Stomach (tissue), 8 donors: ENCODE measurements at regions not wholly inside any gene's neighbourhood (a gene's known extent, or its start where the extent isn't known, plus 50 kb on each side); places are given as distances from the start of the nearest gene placed in this dataset.

ENCODE experiments used
- DNase-seq, 2 donors: peaks; one replicate each; pipeline versions ENCODE4 v3.0.0 to v3.0.0-alpha.2; 2013 to 2019
- H3K27ac ChIP-seq, 5 donors: fragments of 200-600 bp in 4 of 5; sonication (generic) in 4 of 5; one replicate each; pipeline ENCODE4 v1.5.1; 2013 to 2019; ENCODE audit warnings: mild to moderate bottlenecking in 1 of 5, moderate library complexity in 1 of 5
- H3K27me3 ChIP-seq, 3 donors: fragments of 200-600 bp; sonication (generic); one replicate each; pipeline ENCODE4 v1.5.1; 2017 to 2019; ENCODE audit warnings: mixed run types in 1 of 3
- H3K36me3 ChIP-seq, 4 donors: fragments of 200-600 bp; sonication (generic); 1 replicate in 3 of 4; 2 replicates in 1 of 4; pipeline ENCODE4 v1.5.1; 2016 to 2019
- H3K4me1 ChIP-seq, 4 donors: fragments of 200-600 bp; sonication (generic); one replicate each; pipeline ENCODE4 v1.5.1; 2016 to 2019
- H3K4me3 ChIP-seq, 4 donors: fragments of 200-600 bp; sonication (generic) in 3 of 4; one replicate each; pipeline ENCODE4 v1.5.1; 2016 to 2019; ENCODE audit warnings: mild to moderate bottlenecking in 1 of 4
- H3K9me3 ChIP-seq, 4 donors: fragments of 200-600 bp; sonication (generic); one replicate each; pipeline ENCODE4 v1.5.1; 2016 to 2019
- EP300 ChIP-seq: sonication (generic); formaldehyde crosslinking; IDR thresholded peaks from one replicate; pipeline ENCODE4 v1.6.1; 2017; ENCODE audit warnings: antibody characterized with exemption
- POLR2A ChIP-seq, 4 donors: fragments of 450-650 bp; IDR thresholded peaks; one replicate each; pipeline ENCODE4 v1.6.1; 2016; ENCODE audit warnings: antibody characterized with exemption in 4 of 4, control low read depth in 2 of 4, mild to moderate bottlenecking in 1 of 4, moderate library complexity in 1 of 4
- POLR2AphosphoS5 ChIP-seq, 3 donors: sonication (generic); formaldehyde crosslinking; IDR thresholded peaks; one replicate each; pipeline ENCODE4 v1.6.1; 2016; ENCODE audit warnings: antibody characterized with exemption in 3 of 3
- WGBS, 5 donors: extraction: QIAGEN DNeasy Blood & Tissue Kit in 3 of 5; methylation state at CpG; one replicate each; pipeline versions ENCODE4 v1.1.5 to v1.1.7; 2013 to 2018; 5-methylcytosine and 5-hydroxymethylcytosine counted together
- intact Hi-C: fragments of 100-400 bp; cut with DNase I; formaldehyde crosslinking; loops from one replicate; pipeline ENCODE4 v1.15.1; 2023; ENCODE audit warnings: low total_unique reads
- TF ChIP-seq, protein P1 (sequence below), 7 experiments: fragments of 450-650 bp in 4 of 7; fragments of 200-600 bp in 3 of 7; sonication (generic) in 3 of 7; IDR thresholded peaks; one replicate each; pipeline ENCODE4 v1.5.1; 2016 to 2019; ENCODE audit warnings: antibody characterized with exemption in 7 of 7, control low read depth in 2 of 7, mild to moderate bottlenecking in 1 of 7
- donor health status: healthy with polysubstance abuse.
- donor health status: Bipolar disorder and iron deficiency.
- donor health status: healthy.

DNA sequence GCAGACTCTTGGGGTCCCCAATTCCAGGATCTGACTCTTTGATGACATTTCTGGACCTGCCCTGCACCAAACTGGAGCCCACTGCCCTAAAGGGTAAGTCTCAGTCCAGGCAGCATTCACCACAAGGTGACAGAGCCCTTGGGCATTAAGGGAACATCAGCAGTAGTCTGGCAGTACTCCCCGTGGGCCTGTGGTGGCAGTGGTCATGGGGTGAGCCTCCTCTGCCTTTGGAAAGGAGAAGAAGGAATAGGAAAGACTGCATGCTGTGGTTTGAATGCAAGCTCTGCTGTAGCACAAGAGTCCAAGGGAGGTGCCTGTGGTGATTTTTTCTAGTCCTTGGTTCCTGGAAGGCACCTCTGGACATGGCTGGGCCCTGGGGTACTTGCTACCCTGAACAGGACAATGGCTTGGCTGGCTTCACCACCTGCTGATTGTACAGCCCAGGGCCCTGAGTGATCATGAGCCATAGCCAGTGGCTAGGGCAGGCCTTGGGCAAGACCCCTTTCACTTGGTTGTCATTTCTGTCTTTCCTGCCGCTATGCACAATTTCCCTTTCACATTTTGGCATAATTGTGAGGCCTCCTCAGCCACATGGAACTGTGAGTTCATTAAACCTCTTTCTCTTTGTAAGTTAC lies 160.7 kb upstream of the GRIA4 start:
- WGBS, 5 donors = 61 to 75% (median 72%) methylated on average over 2 of the region's 2 CpGs
- peaks cover 0 to 9% (median 3%) of the 10 kb centered on the region in 4 donors for H3K9me3 ChIP-seq
- no peak overlapping the region for H3K4me3 ChIP-seq
- H3K4me1 ChIP-seq = no peaks in the 10 kb centered on the region
- no peak for DNase-seq
- TF ChIP-seq POLR2AphosphoS5 (IDR thresholded peaks at IDR 0.05) (no peak), EP300 (no peak), POLR2A (IDR thresholded peaks at IDR 0.05) (no peak)
- H3K27ac ChIP-seq = no peak overlapping the region
- no peaks in the 10 kb centered on the region for H3K36me3 ChIP-seq
- intact Hi-C loops = no loop called here
- no peaks in the 10 kb centered on the region for H3K27me3 ChIP-seq

DNA sequence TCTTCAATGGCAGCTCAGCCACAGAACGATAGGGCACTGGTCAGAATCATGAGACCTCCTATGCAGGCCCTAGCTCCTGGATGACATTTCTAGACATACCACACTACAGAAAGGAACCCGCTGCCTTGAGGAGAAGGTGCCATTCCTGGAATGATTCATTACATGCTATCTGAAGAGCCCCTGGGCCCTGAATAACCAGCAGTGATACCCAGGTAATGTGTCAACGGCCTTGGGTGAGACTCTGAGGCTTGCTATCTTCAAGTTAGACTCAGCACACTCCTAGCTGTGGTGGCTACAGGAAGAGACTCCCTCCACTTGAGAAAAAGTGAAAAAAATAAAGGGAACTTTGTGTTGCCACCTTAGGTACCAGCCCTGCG lies 161.2 kb upstream of the GRIA4 start:
- Histone ChIP-seq H3K4me1 (no peaks in the 10 kb centered on the region), H3K9me3 (peaks cover 0 to 14% (median 8%) of the 10 kb centered on the region in 4 donors), H3K36me3 (no peaks in the 10 kb centered on the region), H3K4me3 (no peak overlapping the region), H3K27me3 (no peaks in the 10 kb centered on the region), H3K27ac (no peak overlapping the region)
- intact Hi-C loops = no loop called here
- no peak for DNase-seq
- WGBS, 5 donors = 77 to 91% (median 90%) methylated on average over 4 of the region's 4 CpGs
- TF ChIP-seq POLR2A (IDR thresholded peaks at IDR 0.05) = no peak
- TF ChIP-seq, protein P1, sequence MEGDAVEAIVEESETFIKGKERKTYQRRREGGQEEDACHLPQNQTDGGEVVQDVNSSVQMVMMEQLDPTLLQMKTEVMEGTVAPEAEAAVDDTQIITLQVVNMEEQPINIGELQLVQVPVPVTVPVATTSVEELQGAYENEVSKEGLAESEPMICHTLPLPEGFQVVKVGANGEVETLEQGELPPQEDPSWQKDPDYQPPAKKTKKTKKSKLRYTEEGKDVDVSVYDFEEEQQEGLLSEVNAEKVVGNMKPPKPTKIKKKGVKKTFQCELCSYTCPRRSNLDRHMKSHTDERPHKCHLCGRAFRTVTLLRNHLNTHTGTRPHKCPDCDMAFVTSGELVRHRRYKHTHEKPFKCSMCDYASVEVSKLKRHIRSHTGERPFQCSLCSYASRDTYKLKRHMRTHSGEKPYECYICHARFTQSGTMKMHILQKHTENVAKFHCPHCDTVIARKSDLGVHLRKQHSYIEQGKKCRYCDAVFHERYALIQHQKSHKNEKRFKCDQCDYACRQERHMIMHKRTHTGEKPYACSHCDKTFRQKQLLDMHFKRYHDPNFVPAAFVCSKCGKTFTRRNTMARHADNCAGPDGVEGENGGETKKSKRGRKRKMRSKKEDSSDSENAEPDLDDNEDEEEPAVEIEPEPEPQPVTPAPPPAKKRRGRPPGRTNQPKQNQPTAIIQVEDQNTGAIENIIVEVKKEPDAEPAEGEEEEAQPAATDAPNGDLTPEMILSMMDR (IDR thresholded peaks at IDR 0.05) = no peak

DNA sequence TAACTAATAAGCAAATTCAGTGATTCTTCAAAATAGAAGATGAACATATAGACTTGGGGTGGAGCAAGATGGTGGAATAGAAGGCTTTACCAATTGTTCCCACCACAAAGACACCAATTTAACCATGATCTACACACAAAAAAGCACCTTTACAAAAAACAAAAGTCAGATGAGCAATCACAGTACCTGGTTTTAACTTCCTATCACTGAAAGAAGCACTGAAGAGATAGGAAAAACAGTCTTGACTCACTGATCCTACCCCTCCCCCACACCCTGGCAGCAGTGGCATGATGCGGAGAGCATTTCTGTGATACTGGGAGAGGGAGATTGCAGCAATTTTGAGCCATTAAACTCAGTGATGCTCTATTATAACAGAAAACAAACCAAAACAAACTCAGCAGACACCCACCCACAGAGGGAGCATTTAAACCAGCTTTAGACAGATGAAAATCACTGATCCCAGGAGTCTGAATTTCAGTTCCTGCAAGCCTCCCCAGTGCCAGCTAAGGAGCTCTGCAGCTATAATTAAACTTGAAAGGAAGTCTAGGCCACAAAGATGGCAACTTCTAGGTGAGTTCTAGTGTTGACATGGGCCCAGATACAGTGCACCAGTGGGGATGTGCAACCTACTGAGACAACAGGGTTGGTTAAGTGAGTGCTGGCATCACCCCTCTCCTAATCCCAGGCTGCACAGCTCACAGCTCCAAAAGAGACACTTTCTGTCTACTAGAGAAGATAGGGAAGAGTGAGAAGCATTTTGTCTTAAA lies 161.8 kb upstream of the GRIA4 start:
- Histone ChIP-seq H3K27ac (no peak overlapping the region), H3K27me3 (no peaks in the 10 kb centered on the region), H3K36me3 (no peaks in the 10 kb centered on the region), H3K4me3 (no peak overlapping the region), H3K4me1 (no peaks in the 10 kb centered on the region), H3K9me3 (peaks cover 0 to 14% (median 10%) of the 10 kb centered on the region in 4 donors)
- DNase-seq = no peak
- 88 to 96% (median 93%) methylated on average over 1 of the region's 1 CpG for WGBS, 5 donors
- intact Hi-C loops = no loop called here
- TF ChIP-seq POLR2A (IDR thresholded peaks at IDR 0.05) (no peak), EP300 (no peak), POLR2AphosphoS5 (IDR thresholded peaks at IDR 0.05) (no peak)
- TF ChIP-seq, protein P1 (IDR thresholded peaks at IDR 0.05) = no peak

DNA sequence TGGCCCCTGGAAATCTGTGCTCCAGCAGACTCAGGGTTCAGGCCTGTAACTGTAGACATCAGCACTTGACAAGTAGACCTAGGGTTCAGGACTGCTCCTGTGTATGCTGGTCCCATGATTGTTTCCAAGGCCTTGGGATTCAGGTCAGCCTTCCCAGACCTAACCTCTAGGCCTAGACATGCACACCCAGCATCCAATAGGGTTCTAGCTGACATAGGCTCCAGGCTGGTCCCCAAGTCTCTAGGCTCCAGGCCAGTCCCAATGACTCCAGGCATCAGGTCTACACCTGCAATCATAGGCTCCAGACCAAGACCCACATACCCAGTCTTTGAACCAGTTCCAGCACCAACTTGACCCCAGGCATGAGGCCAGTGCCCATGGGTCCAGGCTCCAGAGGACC lies 166.2 kb upstream of the GRIA4 start:
- no peak for TF ChIP-seq POLR2AphosphoS5 (IDR thresholded peaks at IDR 0.05)
- no peak for TF ChIP-seq EP300
- TF ChIP-seq, protein P1 (IDR thresholded peaks at IDR 0.05) = no peak
- TF ChIP-seq POLR2A (IDR thresholded peaks at IDR 0.05) = no peak
- no peak for DNase-seq
- no peaks in the 10 kb centered on the region for H3K36me3 ChIP-seq
- peaks cover 0 to 14% (median 10%) of the 10 kb centered on the region in 4 donors for H3K9me3 ChIP-seq
- no peak overlapping the region for H3K27ac ChIP-seq
- no peaks in the 10 kb centered on the region for H3K27me3 ChIP-seq
- H3K4me3 ChIP-seq = no peak overlapping the region
- intact Hi-C loops = no loop called here
- no peaks in the 10 kb centered on the region for H3K4me1 ChIP-seq
